ENCODE measurements at regions not wholly inside any gene's neighbourhood (a gene's known extent, or its start where the extent isn't known, plus 50 kb on each side); places are given as distances from the start of the nearest gene placed in this dataset.

GRCh38 chr13:104289400-104289799, 1223.2 kb upstream of the SLC10A2 start:
- TF ChIP-seq EZH2 (IDR thresholded peaks at IDR 0.05; ENCODE audit: insufficient read depth, poor library complexity, severe bottlenecking), result no peak
- TF ChIP-seq EZH2phosphoT487 (IDR thresholded peaks at IDR 0.05; ENCODE audit: insufficient read depth, low read depth), result no peak
- Histone ChIP-seq H3K4me3 (no peak overlapping the region), H3K4me2 (ENCODE audit: unreplicated experiment) (no peak overlapping the region), H2AFZ (no peak overlapping the region), H3K27ac (no peak overlapping the region), H4K20me1 (ENCODE audit: insufficient read depth) (no peaks in the 10 kb centered on the region), H3K9ac (no peak overlapping the region), H3K9me2 (ENCODE audit: insufficient read depth) (no peaks in the 10 kb centered on the region), H3K36me3 (ENCODE audit: low read depth) (no peaks in the 10 kb centered on the region), H3F3A (ENCODE audit: insufficient read depth) (no peaks in the 10 kb centered on the region), H3K27me3 (replicated peaks; ENCODE audit: insufficient read depth) (no peaks in the 10 kb centered on the region), H3K4me1 (ENCODE audit: insufficient read depth) (no peaks in the 10 kb centered on the region), H3K79me2 (ENCODE audit: insufficient read depth) (no peaks in the 10 kb centered on the region), H3K9me3 (ENCODE audit: low read depth) (no peaks in the 10 kb centered on the region)
- no peak for DNase-seq
- WGBS, 2 experiments (ENCODE audit: low coverage in 1 of 2, low lambda C conversion rate in 2 of 2, missing lambda C conversion rate in 2 of 2), result 44 to 51% methylated on average over 3 of the region's 3 CpGs
- in situ Hi-C loops (cut with MboI), result no loop called here

- TF ChIP-seq EZH2phosphoT487 (IDR thresholded peaks at IDR 0.05; ENCODE audit: insufficient read depth, low read depth), result no peak
- no peak for TF ChIP-seq EZH2 (IDR thresholded peaks at IDR 0.05; ENCODE audit: insufficient read depth, poor library complexity, severe bottlenecking)
- Histone ChIP-seq H3K79me2 (ENCODE audit: insufficient read depth) (no peaks in the 10 kb centered on the region), H3K9ac (no peak overlapping the region), H3F3A (ENCODE audit: insufficient read depth) (no peaks in the 10 kb centered on the region), H3K36me3 (ENCODE audit: low read depth) (no peaks in the 10 kb centered on the region), H3K9me2 (ENCODE audit: insufficient read depth) (no peaks in the 10 kb centered on the region), H4K20me1 (ENCODE audit: insufficient read depth) (no peaks in the 10 kb centered on the region), H3K27ac (no peak overlapping the region), H3K27me3 (replicated peaks; ENCODE audit: insufficient read depth) (no peaks in the 10 kb centered on the region), H3K4me2 (ENCODE audit: unreplicated experiment) (no peak overlapping the region), H3K4me3 (no peak overlapping the region), H3K9me3 (ENCODE audit: low read depth) (no peaks in the 10 kb centered on the region), H2AFZ (no peak overlapping the region), H3K4me1 (ENCODE audit: insufficient read depth) (no peaks in the 10 kb centered on the region)
- no peak for DNase-seq
- in situ Hi-C loops (cut with MboI), result no loop called here
- 13 to 29% methylated on average over 5 of the region's 5 CpGs for WGBS, 2 experiments (ENCODE audit: low coverage in 1 of 2, low lambda C conversion rate in 2 of 2, missing lambda C conversion rate in 2 of 2)
Observed at GRCh38 chr13:104288496-104288895, 1222.3 kb upstream of the SLC10A2 start.

- Histone ChIP-seq H3K4me2 (ENCODE audit: unreplicated experiment) (no peak overlapping the region), H3K27me3 (replicated peaks; ENCODE audit: insufficient read depth) (no peaks in the 10 kb centered on the region), H3F3A (ENCODE audit: insufficient read depth) (no peaks in the 10 kb centered on the region), H3K79me2 (ENCODE audit: insufficient read depth) (no peaks in the 10 kb centered on the region), H3K4me1 (ENCODE audit: insufficient read depth) (no peaks in the 10 kb centered on the region), H3K9me2 (ENCODE audit: insufficient read depth) (no peaks in the 10 kb centered on the region), H3K27ac (no peak overlapping the region), H3K4me3 (no peak overlapping the region), H2AFZ (no peak overlapping the region), H3K36me3 (ENCODE audit: low read depth) (no peaks in the 10 kb centered on the region), H4K20me1 (ENCODE audit: insufficient read depth) (no peaks in the 10 kb centered on the region), H3K9ac (no peak overlapping the region), H3K9me3 (ENCODE audit: low read depth) (no peaks in the 10 kb centered on the region)
- in situ Hi-C loops (cut with MboI), result no loop called here
- WGBS, 2 experiments (ENCODE audit: low coverage in 1 of 2, low lambda C conversion rate in 2 of 2, missing lambda C conversion rate in 2 of 2), result 6 to 10% methylated on average over 3 to 4 of the region's 4 CpGs
- TF ChIP-seq EZH2phosphoT487 (IDR thresholded peaks at IDR 0.05; ENCODE audit: insufficient read depth, low read depth) (no peak), EZH2 (IDR thresholded peaks at IDR 0.05; ENCODE audit: insufficient read depth, poor library complexity, severe bottlenecking) (no peak)
- DNase-seq, result no peak
Observed at GRCh38 chr13:104286566-104287290, 1220.5 kb upstream of the SLC10A2 start.

GRCh38 chr13:104281910-104282309, 1215.7 kb upstream of the SLC10A2 start:
- TF ChIP-seq EZH2 (IDR thresholded peaks at IDR 0.05; ENCODE audit: insufficient read depth, poor library complexity, severe bottlenecking) (no peak), EZH2phosphoT487 (IDR thresholded peaks at IDR 0.05; ENCODE audit: insufficient read depth, low read depth) (no peak)
- H3K79me2 ChIP-seq (ENCODE audit: insufficient read depth), result no peaks in the 10 kb centered on the region
- H3K4me1 ChIP-seq (ENCODE audit: insufficient read depth), result no peaks in the 10 kb centered on the region
- H3K27me3 ChIP-seq (replicated peaks; ENCODE audit: insufficient read depth), result no peaks in the 10 kb centered on the region
- no peaks in the 10 kb centered on the region for H3K9me2 ChIP-seq (ENCODE audit: insufficient read depth)
- no peak overlapping the region for H2AFZ ChIP-seq
- no peak overlapping the region for H3K27ac ChIP-seq
- no peaks in the 10 kb centered on the region for H3K9me3 ChIP-seq (ENCODE audit: low read depth)
- no peak for DNase-seq
- H3F3A ChIP-seq (ENCODE audit: insufficient read depth), result no peaks in the 10 kb centered on the region
- 28 to 29% methylated on average over 4 of the region's 4 CpGs for WGBS, 2 experiments (ENCODE audit: low coverage in 1 of 2, low lambda C conversion rate in 2 of 2, missing lambda C conversion rate in 2 of 2)
- H3K4me3 ChIP-seq, result no peak overlapping the region
- no peak overlapping the region for H3K4me2 ChIP-seq (ENCODE audit: unreplicated experiment)
- H4K20me1 ChIP-seq (ENCODE audit: insufficient read depth), result no peaks in the 10 kb centered on the region
- no peak overlapping the region for H3K9ac ChIP-seq
- H3K36me3 ChIP-seq (ENCODE audit: low read depth), result no peaks in the 10 kb centered on the region
- in situ Hi-C loops (cut with MboI), result no loop called here
